Upper lobe of right lung (tissue), 1 donor: ENCODE measurements at regions not wholly inside any gene's neighbourhood (a gene's known extent, or its start where the extent isn't known, plus 50 kb on each side); places are given as distances from the start of the nearest gene placed in this dataset.

Experiments
- ATAC-seq: fragments of 200-7000 bp; cut with Tn5 transposase; one replicate; pipeline ENCODE4 v1.9.1; 2020; ENCODE audit warnings: mild to moderate bottlenecking, moderate library complexity
- DNase-seq: peaks from one replicate; pipeline ENCODE4 v3.0.0-alpha.2; 2020
- H3K27ac ChIP-seq: fragments of 200-600 bp; one replicate; pipeline ENCODE4 v1.8.0; 2022
- H3K27me3 ChIP-seq: fragments of 200-600 bp; one replicate; pipeline ENCODE4 v1.8.0; 2022; ENCODE audit warnings: mild to moderate bottlenecking
- H3K36me3 ChIP-seq: fragments of 200-600 bp; one replicate; pipeline ENCODE4 v1.8.0; 2022
- H3K4me1 ChIP-seq: fragments of 200-600 bp; one replicate; pipeline ENCODE4 v1.8.0; 2022
- H3K4me3 ChIP-seq: fragments of 200-600 bp; one replicate; pipeline ENCODE4 v1.8.0; 2022; ENCODE audit warnings: mild to moderate bottlenecking
- H3K9me3 ChIP-seq: fragments of 200-600 bp; one replicate; pipeline ENCODE4 v1.8.0; 2022
- intact Hi-C: fragments of 100-400 bp; cut with DNase I; formaldehyde crosslinking; loops from one replicate; pipeline ENCODE4 v1.11.0; 2022
- TF ChIP-seq, protein P1 (sequence below): fragments of 200-600 bp; IDR thresholded peaks from one replicate; pipeline ENCODE4 v1.8.0; 2022; ENCODE audit warnings: antibody characterized with exemption
- donor health status: DM: no; HTN: yes; CAD: no; lungs with severe emphysema.

DNA sequence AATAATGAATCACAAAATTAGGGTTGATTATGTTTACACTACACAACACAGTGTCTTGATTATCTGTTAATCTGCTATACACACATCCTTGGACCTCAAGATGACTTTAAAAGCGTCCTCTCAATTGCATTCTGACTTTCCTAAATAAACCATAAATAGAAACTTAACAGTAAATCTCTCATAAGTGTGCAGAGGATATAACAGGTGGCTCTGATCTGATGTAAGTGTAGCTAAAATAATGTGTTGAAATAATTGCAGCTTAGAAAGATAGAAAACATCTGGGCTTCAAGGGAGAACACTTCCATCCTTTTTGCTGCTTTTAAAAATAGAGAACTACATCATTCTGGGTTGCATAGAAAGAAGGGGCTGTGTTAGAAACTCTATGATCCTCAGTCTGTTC lies 78.4 kb upstream of the EFEMP1 start:
- no peaks in the 10 kb centered on the region for H3K27me3 ChIP-seq
- no peak overlapping the region for H3K27ac ChIP-seq
- H3K36me3 ChIP-seq, result no peaks in the 10 kb centered on the region
- no peaks in the 10 kb centered on the region for H3K4me1 ChIP-seq
- no peak overlapping the region for H3K4me3 ChIP-seq
- H3K9me3 ChIP-seq, result no peaks in the 10 kb centered on the region
- ATAC-seq, result no peak
- intact Hi-C loops, result no loop called here
- TF ChIP-seq, protein P1, sequence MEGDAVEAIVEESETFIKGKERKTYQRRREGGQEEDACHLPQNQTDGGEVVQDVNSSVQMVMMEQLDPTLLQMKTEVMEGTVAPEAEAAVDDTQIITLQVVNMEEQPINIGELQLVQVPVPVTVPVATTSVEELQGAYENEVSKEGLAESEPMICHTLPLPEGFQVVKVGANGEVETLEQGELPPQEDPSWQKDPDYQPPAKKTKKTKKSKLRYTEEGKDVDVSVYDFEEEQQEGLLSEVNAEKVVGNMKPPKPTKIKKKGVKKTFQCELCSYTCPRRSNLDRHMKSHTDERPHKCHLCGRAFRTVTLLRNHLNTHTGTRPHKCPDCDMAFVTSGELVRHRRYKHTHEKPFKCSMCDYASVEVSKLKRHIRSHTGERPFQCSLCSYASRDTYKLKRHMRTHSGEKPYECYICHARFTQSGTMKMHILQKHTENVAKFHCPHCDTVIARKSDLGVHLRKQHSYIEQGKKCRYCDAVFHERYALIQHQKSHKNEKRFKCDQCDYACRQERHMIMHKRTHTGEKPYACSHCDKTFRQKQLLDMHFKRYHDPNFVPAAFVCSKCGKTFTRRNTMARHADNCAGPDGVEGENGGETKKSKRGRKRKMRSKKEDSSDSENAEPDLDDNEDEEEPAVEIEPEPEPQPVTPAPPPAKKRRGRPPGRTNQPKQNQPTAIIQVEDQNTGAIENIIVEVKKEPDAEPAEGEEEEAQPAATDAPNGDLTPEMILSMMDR, result no peak
- no peak for DNase-seq

DNA sequence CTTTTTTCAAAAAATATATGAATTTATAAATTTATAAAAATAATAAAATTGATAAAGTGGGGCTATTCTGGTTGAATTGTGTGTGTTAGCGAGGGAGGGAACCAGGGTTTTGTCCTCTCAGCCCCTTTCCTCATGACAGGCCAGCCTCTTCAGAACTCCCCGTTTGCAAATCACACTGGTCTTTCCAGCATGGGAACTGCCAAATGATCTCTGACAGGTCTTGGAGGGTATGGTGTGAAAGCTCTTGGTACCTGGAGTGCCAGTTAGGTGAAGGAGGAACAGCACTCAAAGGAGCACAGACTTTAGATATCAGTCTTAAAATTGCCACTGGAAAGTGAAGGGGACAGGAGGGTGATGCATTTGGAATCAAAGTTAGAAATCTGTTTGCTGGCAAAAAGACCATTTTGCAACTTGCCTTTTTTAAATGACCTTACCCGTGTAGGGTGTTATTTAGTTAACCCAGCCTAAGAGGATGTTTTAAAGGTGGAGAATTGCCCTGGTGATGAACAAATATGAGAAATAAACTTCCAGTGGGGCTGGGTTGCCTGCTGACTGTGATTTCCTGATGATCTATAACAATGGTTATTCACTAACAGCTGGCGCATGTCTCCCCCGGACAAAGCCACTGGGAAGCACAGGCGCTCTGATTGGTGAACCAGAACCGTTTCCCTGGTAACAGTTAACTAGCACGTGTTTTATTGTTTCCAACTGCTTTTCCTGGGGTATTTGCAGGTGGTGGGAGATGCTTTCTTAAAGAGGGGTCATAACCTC lies 85.3 kb upstream of the EFEMP1 start:
- DNase-seq (no peak), ATAC-seq (peak; percentile 43)
- Histone ChIP-seq H3K27ac (peak overlapping the region; percentile 8), H3K27me3 (no peaks in the 10 kb centered on the region), H3K9me3 (no peaks in the 10 kb centered on the region), H3K36me3 (no peaks in the 10 kb centered on the region), H3K4me3 (no peak overlapping the region), H3K4me1 (peaks cover 4% of the 10 kb centered on the region)
- intact Hi-C loops, result no loop called here
- TF ChIP-seq, protein P1, result no peak

DNA sequence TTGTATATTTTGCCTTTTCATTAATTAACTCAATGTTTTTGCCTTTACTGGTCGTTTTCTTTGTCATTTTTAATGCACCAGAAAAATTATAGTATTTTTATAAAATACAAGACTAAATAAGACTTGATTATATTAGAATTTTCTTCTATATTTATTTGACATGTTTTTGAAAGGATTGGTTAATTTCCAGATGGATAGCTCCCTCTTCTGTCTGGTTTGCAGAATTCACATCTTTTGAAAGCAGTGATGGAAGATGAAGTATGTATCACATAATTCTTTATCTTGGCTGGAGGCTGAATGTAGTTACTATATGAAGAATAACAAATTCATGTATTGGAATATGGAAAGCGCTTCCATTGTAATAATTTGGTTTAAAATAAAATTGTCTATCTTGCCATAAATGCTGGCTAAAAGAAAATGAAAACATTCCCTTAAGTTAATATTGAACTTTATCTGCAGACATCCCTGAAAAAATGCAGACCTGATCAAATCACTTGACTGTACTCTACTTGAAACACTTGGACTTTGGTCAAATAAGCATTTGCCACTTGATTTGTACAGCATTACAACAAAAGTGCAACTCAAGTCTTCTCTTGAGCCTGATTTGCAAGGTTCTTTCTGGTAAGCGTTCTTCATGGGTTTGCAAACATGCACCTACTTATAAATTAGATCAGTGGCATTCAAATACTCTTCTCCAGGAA lies 86.3 kb upstream of the EFEMP1 start:
- TF ChIP-seq, protein P1, result peak; percentile 59
- H3K27me3 ChIP-seq, result no peaks in the 10 kb centered on the region
- no peak for DNase-seq
- H3K4me1 ChIP-seq, result peaks cover 4% of the 10 kb centered on the region
- H3K9me3 ChIP-seq, result no peaks in the 10 kb centered on the region
- no peak overlapping the region for H3K27ac ChIP-seq
- no peaks in the 10 kb centered on the region for H3K36me3 ChIP-seq
- no peak overlapping the region for H3K4me3 ChIP-seq
- ATAC-seq, result peak; percentile 62
- intact Hi-C loops, result no loop called here

DNA sequence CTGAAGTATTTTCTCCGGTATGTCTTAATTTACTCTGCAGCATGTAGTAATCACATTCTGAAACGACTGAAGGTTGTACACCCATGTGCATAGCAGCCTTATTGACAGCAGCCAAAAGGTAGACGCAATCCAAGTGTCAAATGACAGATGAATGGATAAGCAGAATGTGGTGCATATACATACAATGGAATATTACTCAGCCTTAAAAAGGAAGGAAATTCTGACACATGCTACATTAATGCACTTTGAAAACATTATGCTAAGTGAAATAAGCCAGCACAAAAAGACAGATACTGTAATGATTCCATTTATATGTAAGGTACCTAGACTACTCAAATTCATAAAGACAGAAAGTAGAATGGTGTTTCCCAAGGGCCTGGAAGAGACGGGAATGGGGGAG lies 88.0 kb upstream of the EFEMP1 start:
- intact Hi-C loops, result no loop called here
- ATAC-seq (no peak), DNase-seq (no peak)
- no peaks in the 10 kb centered on the region for H3K9me3 ChIP-seq
- H3K36me3 ChIP-seq, result no peaks in the 10 kb centered on the region
- no peak overlapping the region for H3K27ac ChIP-seq
- H3K4me1 ChIP-seq, result peaks cover 4% of the 10 kb centered on the region
- H3K27me3 ChIP-seq, result no peaks in the 10 kb centered on the region
- TF ChIP-seq, protein P1, result no peak
- no peak overlapping the region for H3K4me3 ChIP-seq

DNA sequence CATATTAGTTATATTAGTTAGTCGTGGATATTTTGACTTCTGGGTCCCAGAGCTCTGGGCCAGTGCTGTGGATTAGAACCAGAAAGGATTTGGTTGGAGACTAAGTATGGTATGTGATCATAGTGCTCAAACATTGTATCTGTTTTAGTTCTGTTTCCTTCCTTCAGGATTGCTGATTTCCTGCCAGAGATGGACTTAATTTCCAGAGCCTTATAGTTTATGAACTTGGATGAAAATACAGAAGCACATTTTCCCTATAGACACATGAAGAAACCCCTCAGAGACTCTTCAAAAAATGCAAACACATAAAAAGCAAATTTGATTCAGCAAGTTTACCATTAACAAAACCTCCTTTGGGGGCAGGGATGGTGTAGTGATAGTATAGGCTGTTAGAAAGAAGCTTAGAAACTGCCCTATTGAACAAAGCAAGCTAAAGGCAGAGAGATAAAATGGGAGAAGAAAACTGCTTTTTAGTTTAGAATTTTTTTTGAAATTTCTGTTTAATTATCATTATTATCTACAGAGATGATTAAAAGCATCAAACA lies 88.7 kb upstream of the EFEMP1 start:
- Histone ChIP-seq H3K36me3 (no peaks in the 10 kb centered on the region), H3K4me3 (no peak overlapping the region), H3K27me3 (no peaks in the 10 kb centered on the region), H3K27ac (no peak overlapping the region), H3K9me3 (no peaks in the 10 kb centered on the region), H3K4me1 (peaks cover 4% of the 10 kb centered on the region)
- TF ChIP-seq, protein P1, result no peak
- no peak for DNase-seq
- no peak for ATAC-seq
- intact Hi-C loops, result no loop called here
